NCI-H2227 (cell line): ENCODE measurements at regions not wholly inside any gene's neighbourhood (a gene's known extent, or its start where the extent isn't known, plus 50 kb on each side); places are given as distances from the start of the nearest gene placed in this dataset.

ENCODE experiments used
- DNase-seq: peaks from one replicate; lab custom pipeline; 2025; ENCODE audit not compliant: unreplicated experiment; lab: John Stamatoyannopoulos, UW

GRCh38 chr2:42906557-42907411 is 114.4 kb upstream of the HAAO start:
- DNase-seq = peak; percentile 52

GRCh38 chr2:42906111-42906556 is 113.8 kb upstream of the HAAO start:
- DNase-seq = no peak

- DNase-seq = no peak
Observed at GRCh38 chr2:42905341-42906110, 113.1 kb upstream of the HAAO start.

- no peak for DNase-seq
Observed at GRCh38 chr2:42904576-42904876, 112.1 kb upstream of the HAAO start.

- peak; percentile 22 for DNase-seq
Observed at GRCh38 chr2:42903821-42904575, 111.6 kb upstream of the HAAO start.

GRCh38 chr2:42902939-42903709 is 110.7 kb upstream of the HAAO start:
- DNase-seq = no peak

- no peak for DNase-seq
Observed at GRCh38 chr2:42901076-42901640, 108.8 kb upstream of the HAAO start.

- no peak for DNase-seq
Observed at GRCh38 chr2:42900289-42900891, 108.0 kb upstream of the HAAO start.

- no peak for DNase-seq
Observed at GRCh38 chr2:42897358-42897757, 105.0 kb upstream of the HAAO start.

GRCh38 chr2:42895791-42896135 is 103.4 kb upstream of the HAAO start:
- DNase-seq = no peak

GRCh38 chr2:42895134-42895790 is 102.9 kb upstream of the HAAO start:
- DNase-seq = no peak

- no peak for DNase-seq
Observed at GRCh38 chr2:42893047-42893758, 100.8 kb upstream of the HAAO start.

GRCh38 chr2:42890791-42891355 is 98.5 kb upstream of the HAAO start:
- no peak for DNase-seq

GRCh38 chr2:42888321-42889245 is 96.2 kb upstream of the HAAO start:
- DNase-seq = no peak

GRCh38 chr2:42886921-42887320 is 94.5 kb upstream of the HAAO start:
- DNase-seq = no peak

GRCh38 chr2:42882756-42883155 is 90.4 kb upstream of the HAAO start:
- DNase-seq = no peak

- DNase-seq = no peak
Observed at GRCh38 chr2:42881732-42882131, 89.3 kb upstream of the HAAO start.
